ENCODE measurements at regions not wholly inside any gene's neighbourhood (a gene's known extent, or its start where the extent isn't known, plus 50 kb on each side); places are given as distances from the start of the nearest gene placed in this dataset.
"Not testable (repeated sequence)": the region's sequence is repeated elsewhere in the genome, so short reads cannot be mapped to it uniquely, and the experiment has no call there.

DNA sequence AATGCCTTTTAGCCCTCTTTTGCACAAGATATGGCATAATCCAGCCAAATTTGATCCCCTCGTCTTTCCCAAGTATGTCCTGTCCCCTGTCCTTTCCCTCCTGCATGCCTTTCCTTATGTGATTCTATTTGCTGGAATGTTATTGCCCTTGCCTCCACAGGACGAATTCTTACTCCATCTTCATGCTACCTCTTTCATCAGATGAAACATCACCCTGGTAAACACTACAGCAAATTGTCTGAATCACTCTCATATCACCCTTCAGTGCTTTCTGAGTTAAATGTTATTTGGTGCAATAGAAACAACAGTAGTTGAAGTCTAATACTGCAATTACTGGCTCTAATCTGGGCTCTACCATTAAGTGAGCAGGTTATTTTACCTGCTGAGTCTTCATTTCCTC lies 52.2 kb upstream of the FAT1 start:
- no peak for FAIRE-seq

DNA sequence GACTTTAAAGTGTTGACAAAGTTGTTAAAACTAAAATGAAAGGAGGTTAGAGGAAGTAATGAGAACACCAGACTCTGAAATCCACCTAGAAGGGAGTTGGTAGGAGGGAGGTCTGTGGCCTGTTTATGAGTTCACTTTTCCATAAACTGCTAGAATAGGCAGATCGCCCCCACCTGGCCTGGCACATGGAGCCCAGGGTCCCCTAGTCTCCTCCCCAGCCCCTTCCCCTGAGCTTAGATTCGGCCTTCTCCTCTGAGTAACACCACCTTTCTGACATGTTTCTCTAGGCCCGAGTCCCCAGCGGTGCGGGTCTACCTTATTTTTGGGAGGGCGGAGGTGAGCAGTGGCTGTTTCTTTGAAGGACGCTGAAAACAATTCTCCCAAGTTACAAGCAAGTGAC lies 54.5 kb upstream of the FAT1 start:
- FAIRE-seq, result no peak

DNA sequence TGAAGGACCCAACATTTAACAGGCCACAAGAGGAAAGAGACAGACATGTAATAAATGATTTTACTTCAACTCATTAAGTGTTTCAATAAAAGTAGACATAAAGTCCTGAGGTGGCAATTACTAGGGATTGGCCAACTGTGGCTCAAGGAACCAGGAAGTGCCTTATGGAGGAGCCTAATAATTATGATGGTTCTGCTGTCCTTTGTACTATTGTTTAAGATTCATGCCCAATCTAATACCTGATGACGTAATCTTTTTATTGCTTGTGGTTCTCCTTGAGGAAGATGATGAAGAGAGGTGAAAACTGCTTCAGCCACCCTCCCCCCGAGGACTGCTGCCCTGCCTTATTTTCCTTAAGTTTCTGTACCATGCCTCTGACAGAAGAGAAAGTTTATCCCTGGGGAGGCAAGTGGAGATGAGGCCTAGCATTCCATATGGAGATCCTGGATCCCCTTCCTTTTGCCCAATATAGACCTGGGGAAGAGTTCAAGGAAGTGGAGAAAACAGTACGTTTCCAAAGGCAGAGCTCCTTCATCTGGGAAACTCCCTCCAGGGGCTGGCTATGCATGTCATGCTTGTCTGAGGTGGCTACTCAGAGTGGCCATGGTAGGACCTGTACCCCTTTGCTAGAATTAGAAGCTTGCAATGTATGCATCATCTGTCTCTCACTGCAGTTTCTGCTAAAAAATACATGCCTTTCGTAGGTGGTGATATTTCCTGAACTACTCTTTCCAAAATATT lies 56.8 kb upstream of the FAT1 start:
- no peak for FAIRE-seq

DNA sequence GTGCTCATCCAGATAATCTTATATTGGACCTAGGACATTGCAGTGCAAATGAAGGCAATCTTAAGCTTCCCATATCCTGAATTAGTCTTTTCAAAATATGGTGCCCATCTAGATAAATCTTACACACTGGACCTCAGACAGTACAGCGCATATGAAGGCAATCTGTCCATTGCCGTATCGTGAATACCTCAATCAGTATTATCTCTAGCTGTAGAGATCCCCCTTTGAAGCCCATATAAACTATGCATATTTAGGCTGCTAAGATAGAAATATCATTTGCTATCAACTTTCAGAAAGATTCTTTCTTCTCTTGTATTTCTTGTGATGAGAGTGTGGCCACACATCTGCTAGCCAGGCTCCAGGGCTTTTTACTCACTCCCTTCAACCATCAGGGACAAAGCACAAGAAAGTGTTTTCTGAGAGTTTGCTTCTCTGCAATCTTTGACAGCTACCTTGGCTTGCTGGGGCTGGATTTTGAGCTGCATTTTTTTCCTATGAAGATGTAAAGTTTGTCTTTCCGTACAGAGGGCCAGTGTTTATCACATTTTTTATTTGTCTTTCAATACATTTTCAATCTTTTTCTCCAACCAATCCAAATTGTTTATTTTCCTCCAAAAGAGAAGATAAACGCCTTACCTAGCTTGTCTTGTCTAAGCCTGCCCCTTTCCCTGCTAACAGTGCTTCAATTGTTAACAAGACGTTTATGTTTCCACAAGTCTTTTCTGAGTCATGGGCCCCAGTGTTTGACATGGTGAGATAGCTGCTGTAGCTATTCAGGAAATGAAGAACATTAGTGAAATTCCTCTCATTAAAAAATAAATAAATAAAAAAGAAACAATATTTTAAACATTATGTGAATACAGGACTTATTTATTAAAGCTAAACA lies 57.6 kb upstream of the FAT1 start:
- no peak for FAIRE-seq

DNA sequence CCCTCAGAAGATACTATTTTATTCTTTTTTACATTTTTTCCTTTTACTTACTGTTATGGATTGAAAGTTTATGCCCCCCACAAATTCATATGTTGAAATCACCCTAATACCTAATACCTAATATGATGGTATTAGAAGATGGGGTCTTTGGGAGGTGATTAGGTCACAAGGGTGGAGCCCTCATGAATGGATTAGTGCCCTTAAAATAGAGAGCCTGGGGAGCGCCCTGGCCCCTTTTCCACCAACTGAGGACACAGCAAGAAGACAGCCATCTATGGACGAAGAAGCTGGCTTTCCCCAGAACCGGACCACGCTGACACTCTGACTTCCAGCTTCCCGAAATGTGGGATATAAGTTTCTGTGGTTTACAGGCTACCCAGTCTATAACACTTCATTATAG lies 58.6 kb upstream of the FAT1 start:
- no peak for FAIRE-seq

DNA sequence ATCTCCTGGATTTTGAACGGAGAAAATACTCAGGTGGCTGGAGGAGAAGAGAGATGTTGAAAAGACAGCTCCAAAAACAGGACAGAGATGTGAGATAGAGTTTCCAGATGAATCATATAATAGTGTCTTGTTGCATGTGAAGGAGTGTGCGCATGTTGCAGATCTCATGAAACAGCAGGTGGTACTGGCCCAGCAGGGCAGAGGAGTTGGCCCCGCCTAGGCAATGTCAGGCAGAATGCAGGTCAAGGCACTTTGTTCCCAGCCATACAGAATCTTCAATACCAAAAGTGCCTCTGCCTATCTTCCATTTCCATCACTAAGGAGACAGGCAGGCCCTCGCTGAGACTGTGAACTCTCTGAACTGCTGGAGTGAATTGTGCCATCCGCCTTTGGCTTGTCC lies 63.9 kb upstream of the FAT1 start:
- no peak for FAIRE-seq

DNA sequence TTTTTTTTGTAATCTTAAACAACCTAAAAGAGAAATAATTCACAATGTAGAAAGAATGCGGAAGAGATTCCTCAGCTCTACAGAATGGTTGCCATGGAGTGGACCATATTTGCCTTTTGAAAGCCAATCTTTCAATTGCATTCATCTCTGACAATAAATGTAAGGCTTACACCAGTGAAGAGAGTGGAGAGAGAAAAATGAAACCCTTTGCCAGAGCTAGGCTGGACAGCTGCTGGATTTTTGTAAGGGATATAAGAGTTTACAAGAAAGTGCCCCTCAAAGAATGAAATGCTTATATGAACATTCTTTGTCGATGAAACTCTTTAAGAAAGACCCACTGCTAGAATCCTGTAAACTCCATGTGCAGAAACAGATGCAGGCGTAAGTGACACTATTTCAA lies 66.0 kb upstream of the FAT1 start:
- FAIRE-seq, result no peak

DNA sequence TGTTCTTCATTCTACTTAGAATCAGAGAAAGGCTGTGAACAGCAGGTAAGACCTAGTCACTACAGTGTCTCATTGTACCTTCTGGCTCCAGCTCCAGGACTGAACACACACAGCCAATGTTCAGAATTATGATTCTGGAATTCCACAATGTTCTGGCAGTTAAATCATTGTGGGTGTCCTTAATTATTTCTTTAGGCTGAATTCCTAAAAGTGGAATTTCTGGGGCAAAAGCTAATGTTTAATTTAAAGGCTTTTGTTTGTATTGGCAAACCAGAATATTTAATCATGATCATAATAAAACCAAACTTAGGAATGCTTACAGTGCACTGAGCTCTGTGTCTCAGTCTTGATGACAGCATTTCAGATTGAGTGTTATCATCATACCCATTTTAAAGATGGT lies 67.0 kb upstream of the FAT1 start:
- no peak for FAIRE-seq

DNA sequence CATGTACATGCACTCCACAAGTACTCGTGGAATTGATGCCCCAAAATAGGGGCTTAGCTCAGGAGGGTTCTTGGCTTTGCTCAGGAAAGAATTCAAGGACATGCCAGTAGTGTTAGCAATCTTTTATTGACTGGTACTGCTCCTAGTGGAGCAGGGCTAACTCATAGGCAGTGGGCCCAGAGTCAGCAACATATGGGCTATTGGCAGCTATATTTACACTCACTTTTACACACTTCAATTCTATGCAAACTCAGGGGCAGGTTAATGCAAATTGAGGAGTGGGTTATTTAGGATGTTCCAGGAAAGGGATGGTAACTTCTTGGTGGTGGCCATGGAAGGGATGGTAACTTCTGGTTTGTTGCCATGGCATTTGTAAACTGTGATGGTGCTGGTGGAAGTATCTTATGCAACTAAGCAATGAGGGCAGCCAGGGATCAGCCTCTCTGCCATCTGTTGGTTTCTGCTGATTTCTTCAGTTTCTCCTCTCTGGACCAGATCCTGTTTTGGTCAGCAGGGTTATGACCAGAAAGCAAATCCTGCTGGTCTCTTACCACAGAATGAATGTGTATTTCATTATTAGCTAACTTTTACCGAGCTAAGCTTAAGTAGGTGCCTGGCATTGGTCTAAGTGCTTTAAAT lies 69.2 kb upstream of the FAT1 start:
- FAIRE-seq, result no peak

DNA sequence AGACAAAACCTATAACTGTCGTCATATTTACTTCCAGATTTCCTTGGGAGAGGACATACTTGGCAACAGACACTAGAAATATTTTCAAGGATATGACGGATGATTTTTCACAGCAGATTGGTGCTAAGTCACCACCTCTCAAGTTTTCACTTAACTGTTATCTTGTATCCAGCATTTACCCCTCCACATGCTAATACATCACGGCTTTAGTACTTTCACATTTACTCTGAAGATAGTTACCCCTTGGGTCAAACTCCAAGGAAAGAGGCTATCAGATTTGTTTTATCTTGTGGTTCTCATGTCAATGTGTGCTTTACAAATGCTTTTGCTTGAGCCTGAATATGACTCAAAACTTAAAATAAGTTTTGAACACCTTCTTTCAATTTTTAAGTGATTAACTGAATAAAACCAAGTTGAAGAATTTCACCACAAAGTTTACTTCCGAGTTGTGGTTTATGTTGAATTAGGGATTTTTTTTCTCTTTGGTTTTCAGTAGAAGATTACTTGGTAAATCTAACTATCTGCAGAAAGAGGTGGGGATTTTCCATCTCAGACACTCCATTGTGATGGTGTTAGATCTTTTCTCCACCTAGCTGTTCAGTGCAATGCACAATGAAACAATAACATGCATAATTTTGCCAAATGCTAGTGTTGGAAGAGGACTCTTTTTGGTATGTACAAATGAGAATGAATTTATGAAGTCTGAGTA lies 75.4 kb upstream of the FAT1 start:
- no peak for FAIRE-seq

DNA sequence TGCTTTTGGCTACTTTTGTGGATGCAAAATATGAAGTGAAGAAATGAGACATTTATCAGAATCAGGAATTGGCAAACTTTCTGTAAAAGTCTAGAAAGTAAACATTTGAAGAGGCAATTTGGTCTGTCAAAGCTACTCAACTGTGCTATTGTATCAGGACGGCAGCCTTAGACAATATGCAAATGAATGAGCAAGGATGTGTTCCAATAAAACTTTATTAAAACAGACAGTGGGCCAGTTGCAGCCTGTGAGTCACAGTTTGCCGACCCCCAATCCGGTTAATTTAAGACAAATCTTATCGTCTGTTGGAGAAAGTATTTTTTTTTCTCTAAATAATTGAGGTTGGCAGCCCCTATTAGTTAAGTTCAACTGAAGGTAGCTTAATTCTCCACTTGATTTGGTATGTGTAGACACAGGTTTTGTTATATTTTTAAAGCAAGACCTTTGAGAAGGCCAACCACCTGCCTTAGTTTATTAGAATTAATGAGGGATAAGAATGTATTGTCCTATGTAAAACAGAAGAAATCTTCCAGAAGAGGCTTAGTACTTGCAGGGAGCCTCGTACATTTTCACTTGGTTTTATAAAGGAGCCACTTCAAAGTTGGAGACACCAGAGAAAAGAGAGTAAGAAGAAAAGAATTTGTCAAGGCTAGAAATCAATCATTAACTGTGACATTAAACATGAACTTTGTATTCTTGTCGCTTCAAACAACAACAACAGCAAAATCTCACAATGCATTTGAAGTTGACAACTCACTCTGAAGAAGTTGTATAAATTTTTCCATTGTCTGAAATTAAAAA lies 81.6 kb upstream of the FAT1 start:
- FAIRE-seq, result no peak

DNA sequence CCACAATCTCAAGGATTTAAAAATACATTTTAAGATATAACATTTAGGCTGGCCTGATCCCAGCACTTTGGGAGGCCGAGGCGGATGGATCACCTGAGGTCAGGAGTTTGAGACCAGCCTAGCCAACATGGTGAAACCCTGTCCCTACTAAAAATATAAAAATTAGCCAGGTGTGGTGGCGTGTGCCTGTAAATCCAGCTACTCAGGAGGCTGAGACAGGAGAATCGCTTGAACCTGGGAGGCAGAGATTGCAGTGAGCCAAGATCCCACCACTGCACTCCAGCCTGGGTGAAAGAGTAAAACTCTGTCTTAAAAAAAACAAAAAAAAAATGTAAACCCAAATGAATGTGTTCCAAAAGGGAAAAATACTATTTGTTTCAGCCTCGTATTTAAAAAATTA lies 82.3 kb upstream of the FAT1 start:
- not testable (repeated sequence) for FAIRE-seq

DNA sequence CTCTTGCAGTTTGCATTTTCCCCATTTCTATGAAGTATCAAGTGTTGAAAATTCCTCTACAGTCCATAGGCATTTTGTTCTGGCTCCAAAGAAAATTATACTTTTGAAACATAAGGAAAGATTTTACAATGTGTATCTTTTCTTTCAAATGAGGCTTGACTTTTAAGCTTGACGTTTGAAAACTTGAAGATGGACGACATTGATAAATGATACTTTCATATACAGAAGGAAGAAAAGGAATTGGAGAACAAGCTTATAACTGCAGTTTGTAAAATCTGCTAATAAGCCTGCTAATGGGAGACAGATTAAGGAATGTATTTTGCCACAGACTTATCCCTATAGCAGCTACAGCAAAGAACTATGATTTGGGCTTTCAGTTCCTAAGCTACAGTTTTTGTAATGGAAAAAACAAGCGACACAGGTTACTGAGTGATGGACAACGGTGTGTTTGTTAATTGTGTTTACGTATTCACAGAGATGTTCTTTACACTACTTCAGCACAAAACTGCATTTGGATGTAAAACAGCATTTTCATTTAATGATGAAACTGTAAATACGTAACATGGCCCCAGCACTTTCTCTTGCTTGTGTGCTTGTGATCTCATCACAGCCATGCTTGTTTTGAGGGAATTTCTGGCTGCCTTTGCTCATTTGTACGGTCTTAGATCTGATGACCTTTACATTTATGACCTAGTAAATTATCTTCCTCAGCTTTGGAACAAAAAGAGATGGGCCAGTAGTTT lies 83.2 kb upstream of the FAT1 start:
- no peak for FAIRE-seq

DNA sequence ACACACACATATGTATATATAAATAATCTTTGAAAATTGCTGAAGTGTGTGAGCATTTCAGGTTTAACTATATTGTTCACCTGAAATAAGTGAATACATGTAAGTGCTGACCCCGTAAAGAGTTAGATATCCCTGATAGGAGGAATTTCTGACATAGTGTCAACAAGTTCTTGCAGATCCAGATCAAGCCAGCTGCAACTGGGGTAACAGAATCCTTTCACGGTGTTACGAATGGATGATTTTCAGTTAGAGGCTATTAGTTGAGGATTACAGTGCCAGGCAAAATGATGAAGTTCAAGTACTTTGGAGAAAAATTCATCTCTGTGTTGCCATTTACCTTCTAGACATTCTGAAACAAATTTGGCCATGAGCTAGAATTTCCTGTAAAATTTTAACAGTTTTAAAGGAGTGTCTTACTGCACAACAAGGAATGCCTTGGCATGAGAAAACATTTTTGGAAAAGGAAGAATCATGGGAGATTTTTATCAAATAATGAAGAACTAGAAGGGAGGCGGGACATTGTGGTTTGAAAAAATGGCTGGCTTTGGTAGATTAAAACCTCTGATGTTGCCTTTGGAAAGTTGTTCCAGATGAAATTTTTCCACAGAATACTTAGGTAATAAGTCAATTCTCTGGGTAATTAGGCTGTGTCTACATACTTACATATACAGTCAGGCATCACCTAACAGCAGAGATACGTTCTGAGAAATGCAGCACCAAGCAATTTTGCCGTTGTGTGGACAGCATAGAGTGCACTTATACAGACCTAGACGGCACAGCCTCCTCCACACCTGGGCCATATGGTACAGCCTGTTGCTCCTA lies 84.4 kb upstream of the FAT1 start:
- no peak for FAIRE-seq

DNA sequence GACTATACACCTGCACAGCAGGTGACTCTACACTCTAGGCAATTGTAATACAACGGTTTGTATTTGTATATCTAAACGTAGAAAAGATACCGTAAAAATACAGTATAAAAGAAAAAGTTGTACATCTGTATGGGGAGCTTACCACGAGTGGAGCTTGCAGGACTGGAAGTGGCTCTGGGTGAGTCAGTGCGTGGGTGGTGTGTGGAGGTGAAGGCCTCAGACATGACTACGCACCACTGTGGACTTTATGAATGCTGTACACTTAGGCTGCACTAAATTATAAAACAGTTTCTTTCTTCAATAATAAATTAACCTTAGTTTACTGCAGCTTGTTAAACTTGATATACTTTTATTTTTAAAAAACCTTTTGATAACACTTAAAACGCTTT lies 85.0 kb upstream of the FAT1 start:
- FAIRE-seq, result no peak

DNA sequence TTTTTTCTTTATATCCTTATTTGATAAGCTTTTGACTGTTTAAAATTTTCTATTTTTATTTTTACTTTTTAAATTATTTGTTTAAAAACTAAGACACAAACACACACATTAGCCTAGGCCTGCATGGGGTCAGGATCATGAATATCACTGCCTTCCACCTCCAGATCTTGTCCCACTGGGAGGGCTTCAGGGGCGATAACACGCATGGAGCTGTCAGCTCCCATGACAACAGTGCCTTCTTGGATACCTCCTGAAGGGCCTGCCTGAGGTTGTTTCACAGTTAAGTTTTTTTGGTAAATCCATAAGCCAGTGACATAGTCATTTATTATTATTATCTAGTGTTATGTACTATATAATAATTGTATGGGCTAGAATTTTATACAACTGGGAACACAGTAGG lies 85.4 kb upstream of the FAT1 start:
- FAIRE-seq, result no peak

DNA sequence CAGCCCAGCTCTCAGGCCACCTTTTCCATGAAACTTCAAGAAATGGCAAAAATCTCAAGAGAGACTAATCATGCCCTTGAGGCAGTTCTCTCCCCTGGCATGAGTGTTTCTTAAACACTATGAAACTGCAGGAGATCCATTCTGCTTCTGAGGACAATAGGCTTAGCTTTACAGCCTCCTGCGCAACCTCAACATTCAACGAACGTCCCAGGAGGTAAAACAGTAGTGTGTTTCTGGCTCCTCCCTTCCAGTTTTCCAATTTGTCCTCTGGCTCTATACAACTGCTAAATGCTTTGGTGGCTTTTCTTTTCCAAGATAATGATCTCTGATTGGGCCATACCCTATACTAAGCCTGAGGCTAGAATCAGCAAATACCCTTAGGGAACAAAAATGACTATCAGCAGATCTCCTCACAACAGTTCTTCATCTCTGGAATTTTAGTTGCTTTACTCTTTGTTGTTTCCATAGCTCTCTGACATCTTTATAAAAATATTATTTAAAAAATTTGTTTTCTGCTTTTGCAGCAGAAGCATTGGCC lies 87.0 kb upstream of the FAT1 start:
- no peak for FAIRE-seq

DNA sequence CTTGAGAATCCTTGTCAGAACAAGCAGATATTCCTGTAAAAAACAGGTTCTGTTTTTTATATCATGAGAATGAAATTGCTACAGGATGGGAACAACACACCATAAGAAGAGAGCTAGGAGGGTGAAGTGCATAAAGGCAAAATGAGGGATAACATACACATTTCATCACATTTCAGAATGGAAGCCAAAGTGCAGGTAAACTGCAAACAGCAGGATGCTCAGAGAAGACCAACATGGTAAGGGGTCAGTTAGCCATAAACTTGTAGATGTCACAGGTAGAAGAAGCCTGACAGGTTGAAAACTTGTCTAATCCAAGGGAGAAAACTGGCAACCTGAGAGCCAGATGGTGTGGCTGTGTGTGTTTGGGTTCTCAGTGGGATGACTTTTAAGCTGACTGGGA lies 88.9 kb upstream of the FAT1 start:
- no peak for FAIRE-seq

DNA sequence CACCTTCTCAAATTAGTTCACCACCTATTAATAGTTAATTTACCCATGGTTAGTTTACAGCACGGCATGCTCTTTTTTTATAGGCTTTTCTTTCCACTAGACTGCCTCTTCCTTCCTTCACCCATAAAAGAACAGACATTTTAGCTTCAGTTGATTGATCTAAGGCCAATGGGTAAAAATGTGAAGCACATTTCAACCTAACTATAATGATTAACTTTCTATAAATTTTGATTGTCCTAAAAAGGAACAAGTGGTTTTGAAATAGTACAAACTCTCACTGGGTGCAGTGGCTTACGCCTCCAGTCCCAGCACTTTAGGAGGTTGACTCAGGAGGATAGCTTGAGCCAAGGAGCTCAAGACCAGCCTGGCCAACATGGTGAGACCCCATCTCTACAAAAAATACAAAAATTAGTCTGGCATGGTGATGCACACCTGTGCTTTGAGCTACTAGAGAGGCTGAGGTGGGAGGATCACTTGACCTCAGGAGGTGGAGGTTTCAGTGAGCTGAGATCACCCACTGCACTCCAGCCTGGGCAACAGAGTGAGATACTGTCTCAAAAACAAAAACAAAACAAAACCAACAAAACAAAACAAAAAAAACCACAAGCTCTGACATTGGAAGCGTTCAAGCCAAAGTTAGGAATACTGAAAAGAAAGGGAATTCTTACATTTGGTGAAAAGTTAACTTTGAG lies 89.9 kb upstream of the FAT1 start:
- no peak for FAIRE-seq

DNA sequence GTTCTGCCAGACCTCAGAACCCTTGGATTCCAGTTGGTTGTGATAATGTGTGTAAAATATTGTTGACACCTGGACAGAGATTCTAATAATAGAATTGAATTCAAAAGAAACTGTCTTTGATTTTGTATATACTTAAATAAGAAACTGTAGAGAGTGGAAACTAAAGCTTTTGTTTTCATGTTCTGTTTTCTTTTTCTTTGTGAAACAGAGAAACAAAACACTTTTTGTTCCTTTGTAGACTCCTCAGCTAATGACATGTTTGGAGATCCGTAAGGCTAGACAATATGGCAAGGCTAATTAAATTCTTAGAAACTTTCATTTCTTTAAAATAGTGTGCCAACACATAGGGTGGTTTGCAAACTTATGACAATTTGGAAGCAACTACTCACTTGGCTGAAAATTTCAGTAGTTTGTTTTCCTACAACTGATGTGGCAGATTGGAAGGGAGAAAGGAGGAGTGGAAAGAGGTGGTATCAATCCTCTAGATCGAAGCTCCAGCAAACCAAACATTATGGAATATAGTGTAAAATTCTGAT lies 90.9 kb upstream of the FAT1 start:
- no peak for FAIRE-seq
